Stimulated activated CD4-positive, alpha-beta T cell treated with anti-CD3 and anti-CD28 coated beads, Interleukin-1b, Interleukin-23, amount 100 ng/mL, for 48 hours (primary cell): ENCODE measurements at regions not wholly inside any gene's neighbourhood (a gene's known extent, or its start where the extent isn't known, plus 50 kb on each side); places are given as distances from the start of the nearest gene placed in this dataset.
"Not testable (repeated sequence)": the region's sequence is repeated elsewhere in the genome, so short reads cannot be mapped to it uniquely, and the experiment has no call there.

Experiments
- DNase-seq: peaks from one replicate; pipeline ENCODE4 v3.0.0-alpha.2; 2020

DNA sequence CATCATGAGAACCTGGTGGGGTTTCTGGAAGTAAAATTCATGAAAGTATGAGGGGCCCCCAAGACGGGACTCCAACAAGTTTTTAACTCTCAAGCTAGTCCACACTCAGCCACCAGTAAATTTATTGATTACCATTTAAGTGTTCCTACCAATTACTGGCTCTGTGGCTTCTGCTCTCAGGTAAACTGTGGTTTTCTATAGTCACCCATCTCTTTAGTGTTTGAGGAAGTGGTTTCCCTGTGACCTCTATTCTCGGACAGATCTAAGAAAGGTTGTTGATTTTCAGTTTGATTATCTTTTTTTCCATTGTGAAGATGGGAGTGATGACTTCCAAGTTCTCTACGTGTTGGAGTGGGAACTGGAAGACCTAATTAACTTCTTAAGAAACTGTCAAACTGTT is 869.6 kb downstream of the CDY1 start:
- DNase-seq: not testable (repeated sequence)

DNA sequence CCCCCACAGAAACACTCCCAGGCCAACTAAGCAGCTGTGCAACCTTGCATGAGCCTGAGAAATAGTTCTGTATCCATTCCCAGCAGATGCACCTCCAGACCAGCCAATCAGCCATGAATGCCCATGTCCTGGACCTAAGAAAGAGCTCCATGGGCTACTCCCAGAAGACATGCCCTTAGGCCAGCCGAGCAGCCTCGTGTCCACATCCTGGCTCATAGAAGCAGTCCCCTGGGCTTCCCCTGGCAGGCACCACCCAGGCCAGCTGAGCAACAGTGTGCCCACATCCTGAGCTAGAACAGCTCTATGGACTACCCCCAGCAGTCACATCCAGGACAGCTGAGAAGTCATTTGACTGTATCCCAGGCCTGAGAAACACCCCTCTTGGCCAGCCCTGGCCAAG is 899.5 kb downstream of the CDY1 start:
- DNase-seq: not testable (repeated sequence)

DNA sequence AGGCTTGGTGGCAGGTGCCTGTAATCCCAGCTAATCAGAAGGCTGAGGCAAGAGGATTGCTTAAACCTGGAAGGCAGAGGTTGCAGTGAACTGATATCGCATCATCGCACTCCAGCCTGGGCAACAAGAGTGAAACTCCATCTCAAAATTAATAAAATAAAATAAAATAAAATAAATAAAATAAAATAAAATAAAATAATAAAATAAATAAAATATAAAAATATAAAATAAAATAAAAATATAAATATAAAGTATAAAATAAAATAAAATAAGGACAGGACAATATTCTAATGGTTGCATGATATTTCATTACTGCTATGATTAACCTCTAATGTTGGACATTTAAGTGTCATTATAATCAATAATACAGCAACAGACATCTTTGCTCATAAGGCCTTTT is 933.1 kb downstream of the CDY1 start:
- no peak for DNase-seq

DNA sequence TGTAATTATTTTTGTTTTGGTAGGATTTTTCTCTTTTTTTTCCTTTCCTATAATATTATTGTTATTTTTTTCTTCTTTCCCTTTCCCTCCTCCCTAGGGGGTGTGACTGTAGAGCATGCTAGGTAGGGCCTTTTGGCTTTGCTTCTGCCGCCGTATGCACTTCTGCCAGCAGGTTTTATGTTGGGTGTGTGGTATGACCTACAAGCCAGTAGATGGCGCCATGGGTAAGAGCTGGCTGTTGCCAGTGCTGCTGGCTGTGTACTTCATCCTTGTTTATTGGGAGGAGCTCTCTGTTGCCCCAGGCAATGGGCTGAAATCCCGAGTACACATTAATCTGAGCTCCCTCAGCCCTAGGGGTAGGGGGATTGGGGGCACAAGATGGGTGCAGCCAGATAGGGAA is 941.1 kb downstream of the CDY1 start:
- DNase-seq: peak; percentile 1
